Left ventricle myocardium superior (tissue), 1 donor: ENCODE measurements at regions not wholly inside any gene's neighbourhood (a gene's known extent, or its start where the extent isn't known, plus 50 kb on each side); places are given as distances from the start of the nearest gene placed in this dataset.
A peak's percentile ranks its signal among the peaks of the same experiment; 100 is the strongest.
"Not testable (repeated sequence)": the region's sequence is repeated elsewhere in the genome, so short reads cannot be mapped to it uniquely, and the experiment has no call there.

ENCODE experiments used
- ATAC-seq: fragments of 200-7000 bp; cut with Tn5 transposase; one replicate; pipeline ENCODE4 v1.9.1; 2020; ENCODE audit warnings: mild to moderate bottlenecking, moderate library complexity
- DNase-seq: peaks from one replicate; pipeline ENCODE4 v3.0.0-alpha.2; 2020
- intact Hi-C: fragments of 100-400 bp; cut with micrococcal nuclease; formaldehyde crosslinking; loops from one replicate; pipeline ENCODE4 v1.11.0; 2022
- donor health status: DM: no; HTN: yes; CAD: no; lungs with severe emphysema.

- no peak for DNase-seq
- ATAC-seq = no peak
- intact Hi-C loops = no loop called here
Observed at GRCh38 chr5:104370523-104370922, 807.9 kb upstream of the NUDT12 start.

GRCh38 chr5:104367978-104368377 is 805.4 kb upstream of the NUDT12 start:
- no peak for ATAC-seq
- intact Hi-C loops = no loop called here
- no peak for DNase-seq

- no peak for ATAC-seq
- no peak for DNase-seq
- intact Hi-C loops = no loop called here
Observed at GRCh38 chr5:104363567-104363966, 801.0 kb upstream of the NUDT12 start.

- intact Hi-C loops = no loop called here
- no peak for DNase-seq
- no peak for ATAC-seq
Observed at GRCh38 chr5:104361932-104362331, 799.3 kb upstream of the NUDT12 start.

- ATAC-seq (no peak), DNase-seq (no peak)
- intact Hi-C loops = no loop called here
Observed at GRCh38 chr5:104355350-104355749, 792.8 kb upstream of the NUDT12 start.

- DNase-seq (no peak), ATAC-seq (no peak)
- intact Hi-C loops = no loop called here
Observed at GRCh38 chr5:104353371-104353770, 790.8 kb upstream of the NUDT12 start.

GRCh38 chr5:104352954-104353353 is 790.4 kb upstream of the NUDT12 start:
- DNase-seq = no peak
- intact Hi-C loops = no loop called here
- no peak for ATAC-seq

GRCh38 chr5:104347119-104347708 is 784.6 kb upstream of the NUDT12 start:
- intact Hi-C loops = no loop called here
- DNase-seq (no peak), ATAC-seq (no peak)

GRCh38 chr5:104345222-104346016 is 782.8 kb upstream of the NUDT12 start:
- peak; percentile 6 for DNase-seq
- intact Hi-C loops = no loop called here
- no peak for ATAC-seq

GRCh38 chr5:104344809-104345208 is 782.2 kb upstream of the NUDT12 start:
- intact Hi-C loops = no loop called here
- ATAC-seq (no peak), DNase-seq (no peak)

GRCh38 chr5:104327801-104328200 is 765.2 kb upstream of the NUDT12 start:
- intact Hi-C loops = no loop called here
- no peak for DNase-seq
- ATAC-seq = no peak

GRCh38 chr5:104326966-104327365 is 764.4 kb upstream of the NUDT12 start:
- no peak for DNase-seq
- intact Hi-C loops = no loop called here
- no peak for ATAC-seq

GRCh38 chr5:104325356-104325755 is 762.8 kb upstream of the NUDT12 start:
- intact Hi-C loops = no loop called here
- DNase-seq = no peak
- no peak for ATAC-seq

GRCh38 chr5:104316676-104317075 is 754.1 kb upstream of the NUDT12 start:
- ATAC-seq, DNase-seq, intact Hi-C loops: not testable (repeated sequence)

GRCh38 chr5:104312481-104312880 is 749.9 kb upstream of the NUDT12 start:
- intact Hi-C loops = no loop called here
- DNase-seq = no peak
- ATAC-seq = no peak

- intact Hi-C loops = no loop called here
- DNase-seq (no peak), ATAC-seq (no peak)
Observed at GRCh38 chr5:104305602-104306001, 743.0 kb upstream of the NUDT12 start.

- intact Hi-C loops = no loop called here
- no peak for ATAC-seq
Observed at GRCh38 chr5:104299998-104300706, 737.6 kb upstream of the NUDT12 start.

GRCh38 chr5:104298518-104298917 is 735.9 kb upstream of the NUDT12 start:
- no peak for ATAC-seq

More at GRCh38 chr5:104299998-104300706, 737.6 kb upstream of the NUDT12 start:
- DNase-seq = no peak

GRCh38 chr5:104297076-104297475 is 734.5 kb upstream of the NUDT12 start:
- DNase-seq = no peak
- intact Hi-C loops = no loop called here
- ATAC-seq = no peak

More at GRCh38 chr5:104298518-104298917, 735.9 kb upstream of the NUDT12 start:
- intact Hi-C loops = no loop called here
- no peak for DNase-seq

- DNase-seq (no peak), ATAC-seq (no peak)
- intact Hi-C loops = no loop called here
Observed at GRCh38 chr5:104295991-104296390, 733.4 kb upstream of the NUDT12 start.
